Peyer's patch (tissue), 4 donors: ENCODE measurements at regions not wholly inside any gene's neighbourhood (a gene's known extent, or its start where the extent isn't known, plus 50 kb on each side); places are given as distances from the start of the nearest gene placed in this dataset.

ENCODE experiments used
- CTCF ChIP-seq, 6 experiments: fragments of 450-650 bp in 4 of 6; fragments of 200-600 bp in 2 of 6; sonication (generic) in 1 of 6; IDR thresholded peaks; one replicate each; pipeline ENCODE4 v1.5.1; 2017 to 2019; ENCODE audit warnings: antibody characterized with exemption in 6 of 6, mild to moderate bottlenecking in 3 of 6, moderate library complexity in 1 of 6
- POLR2A ChIP-seq, 2 donors: fragments of 450-650 bp; IDR thresholded peaks; one replicate each; pipeline ENCODE4 v1.5.1; 2017; ENCODE audit warnings: antibody characterized with exemption in 2 of 2, mild to moderate bottlenecking in 2 of 2, moderate library complexity in 2 of 2

GRCh38 chr10:129099486-129099885, 367.6 kb upstream of the MGMT start:
- TF ChIP-seq CTCF (IDR thresholded peaks at IDR 0.05): no peak
- TF ChIP-seq POLR2A (IDR thresholded peaks at IDR 0.05): no peak
